ENCODE measurements at regions not wholly inside any gene's neighbourhood (a gene's known extent, or its start where the extent isn't known, plus 50 kb on each side); places are given as distances from the start of the nearest gene placed in this dataset.

GRCh38 chr11:19530505-19530904 is 182.1 kb upstream of the NAV2 start:
- Histone ChIP-seq H2AFZ (ENCODE audit: low read length) (no peak overlapping the region), H3K4me3 (ENCODE audit: low read length) (no peak overlapping the region), H3K27ac (ENCODE audit: low read length) (no peak overlapping the region), H3K4me2 (ENCODE audit: low read depth, low read length, poor library complexity, severe bottlenecking) (no peak overlapping the region), H3K9ac (ENCODE audit: low read length) (no peak overlapping the region), H3K79me2 (ENCODE audit: low read length) (no peaks in the 10 kb centered on the region), H3K9me2 (replicated peaks; ENCODE audit: insufficient read depth, low read length) (no peaks in the 10 kb centered on the region), H3K36me3 (ENCODE audit: insufficient read depth, low read length) (no peaks in the 10 kb centered on the region), H3K4me1 (ENCODE audit: low read length) (peaks cover 22% of the 10 kb centered on the region), H4K20me1 (ENCODE audit: insufficient read depth, low read depth, low read length) (no peaks in the 10 kb centered on the region), H3K9me3 (ENCODE audit: low read length) (no peaks in the 10 kb centered on the region), H3K27me3 (ENCODE audit: low read length) (peaks cover 3% of the 10 kb centered on the region; the same call in 1 of the 2 replicates)
- no peak for DNase-seq

GRCh38 chr11:19526119-19526518 is 186.5 kb upstream of the NAV2 start:
- H2AFZ ChIP-seq (ENCODE audit: low read length) = no peak overlapping the region
- no peaks in the 10 kb centered on the region for H3K79me2 ChIP-seq (ENCODE audit: low read length)
- H3K27ac ChIP-seq (ENCODE audit: low read length) = no peak overlapping the region
- no peaks in the 10 kb centered on the region for H4K20me1 ChIP-seq (ENCODE audit: insufficient read depth, low read depth, low read length)
- H3K27me3 ChIP-seq (ENCODE audit: low read length) = 0 out of 2 replicates have a peak, but pooled peaks cover 3% of the 10 kb centered on the region
- no peaks in the 10 kb centered on the region for H3K9me2 ChIP-seq (replicated peaks; ENCODE audit: insufficient read depth, low read length)
- H3K9me3 ChIP-seq (ENCODE audit: low read length) = no peaks in the 10 kb centered on the region
- DNase-seq = no peak
- H3K36me3 ChIP-seq (ENCODE audit: insufficient read depth, low read length) = no peaks in the 10 kb centered on the region
- no peak overlapping the region for H3K4me2 ChIP-seq (ENCODE audit: low read depth, low read length, poor library complexity, severe bottlenecking)
- H3K4me3 ChIP-seq (ENCODE audit: low read length) = no peak overlapping the region
- peaks cover 14% of the 10 kb centered on the region for H3K4me1 ChIP-seq (ENCODE audit: low read length)
- no peak overlapping the region for H3K9ac ChIP-seq (ENCODE audit: low read length)

GRCh38 chr11:19525714-19526113 is 186.9 kb upstream of the NAV2 start:
- H3K27me3 ChIP-seq (ENCODE audit: low read length) = 0 out of 2 replicates have a peak, but pooled peaks cover 3% of the 10 kb centered on the region
- no peaks in the 10 kb centered on the region for H3K9me2 ChIP-seq (replicated peaks; ENCODE audit: insufficient read depth, low read length)
- H3K4me1 ChIP-seq (ENCODE audit: low read length) = peaks cover 14% of the 10 kb centered on the region
- no peaks in the 10 kb centered on the region for H3K9me3 ChIP-seq (ENCODE audit: low read length)
- H3K4me3 ChIP-seq (ENCODE audit: low read length) = no peak overlapping the region
- no peaks in the 10 kb centered on the region for H3K79me2 ChIP-seq (ENCODE audit: low read length)
- no peak overlapping the region for H3K27ac ChIP-seq (ENCODE audit: low read length)
- H2AFZ ChIP-seq (ENCODE audit: low read length) = no peak overlapping the region
- no peak overlapping the region for H3K9ac ChIP-seq (ENCODE audit: low read length)
- DNase-seq = no peak
- H3K4me2 ChIP-seq (ENCODE audit: low read depth, low read length, poor library complexity, severe bottlenecking) = no peak overlapping the region
- H3K36me3 ChIP-seq (ENCODE audit: insufficient read depth, low read length) = no peaks in the 10 kb centered on the region
- H4K20me1 ChIP-seq (ENCODE audit: insufficient read depth, low read depth, low read length) = no peaks in the 10 kb centered on the region

- 0 out of 2 replicates have a peak, but pooled peaks cover 3% of the 10 kb centered on the region for H3K27me3 ChIP-seq (ENCODE audit: low read length)
- H3K27ac ChIP-seq (ENCODE audit: low read length) = no peak overlapping the region
- H3K79me2 ChIP-seq (ENCODE audit: low read length) = no peaks in the 10 kb centered on the region
- H3K4me2 ChIP-seq (ENCODE audit: low read depth, low read length, poor library complexity, severe bottlenecking) = no peak overlapping the region
- DNase-seq = no peak
- H3K9me2 ChIP-seq (replicated peaks; ENCODE audit: insufficient read depth, low read length) = no peaks in the 10 kb centered on the region
- H3K9ac ChIP-seq (ENCODE audit: low read length) = no peak overlapping the region
- H3K4me1 ChIP-seq (ENCODE audit: low read length) = peaks cover 11% of the 10 kb centered on the region
- H4K20me1 ChIP-seq (ENCODE audit: insufficient read depth, low read depth, low read length) = no peaks in the 10 kb centered on the region
- no peaks in the 10 kb centered on the region for H3K36me3 ChIP-seq (ENCODE audit: insufficient read depth, low read length)
- H3K9me3 ChIP-seq (ENCODE audit: low read length) = no peaks in the 10 kb centered on the region
- no peak overlapping the region for H3K4me3 ChIP-seq (ENCODE audit: low read length)
- no peak overlapping the region for H2AFZ ChIP-seq (ENCODE audit: low read length)
These were observed 187.4 kb upstream of the NAV2 start for GRCh38 chr11:19525276-19525675.

GRCh38 chr11:19524171-19524671 is 188.4 kb upstream of the NAV2 start:
- Histone ChIP-seq H4K20me1 (ENCODE audit: insufficient read depth, low read depth, low read length) (no peaks in the 10 kb centered on the region), H3K36me3 (ENCODE audit: insufficient read depth, low read length) (no peaks in the 10 kb centered on the region), H3K27me3 (ENCODE audit: low read length) (0 out of 2 replicates have a peak, but pooled peaks cover 3% of the 10 kb centered on the region)

GRCh38 chr11:19520681-19521080 is 192.0 kb upstream of the NAV2 start:
- no peak for DNase-seq
- no peaks in the 10 kb centered on the region for H3K79me2 ChIP-seq (ENCODE audit: low read length)

More at GRCh38 chr11:19524171-19524671, 188.4 kb upstream of the NAV2 start:
- H3K27ac ChIP-seq (ENCODE audit: low read length) = no peak overlapping the region
- no peak overlapping the region for H3K9ac ChIP-seq (ENCODE audit: low read length)
- peaks cover 9% of the 10 kb centered on the region for H3K4me1 ChIP-seq (ENCODE audit: low read length)
- H3K79me2 ChIP-seq (ENCODE audit: low read length) = no peaks in the 10 kb centered on the region
- H2AFZ ChIP-seq (ENCODE audit: low read length) = no peak overlapping the region
- no peaks in the 10 kb centered on the region for H3K9me3 ChIP-seq (ENCODE audit: low read length)
- H3K4me3 ChIP-seq (ENCODE audit: low read length) = no peak overlapping the region
- no peak overlapping the region for H3K4me2 ChIP-seq (ENCODE audit: low read depth, low read length, poor library complexity, severe bottlenecking)
- no peaks in the 10 kb centered on the region for H3K9me2 ChIP-seq (replicated peaks; ENCODE audit: insufficient read depth, low read length)
- DNase-seq = no peak

GRCh38 chr11:19519912-19520641 is 192.6 kb upstream of the NAV2 start:
- no peak overlapping the region for H3K27ac ChIP-seq (ENCODE audit: low read length)
- no peaks in the 10 kb centered on the region for H3K9me3 ChIP-seq (ENCODE audit: low read length)
- H3K36me3 ChIP-seq (ENCODE audit: insufficient read depth, low read length) = no peaks in the 10 kb centered on the region
- no peak overlapping the region for H3K9ac ChIP-seq (ENCODE audit: low read length)
- no peaks in the 10 kb centered on the region for H3K9me2 ChIP-seq (replicated peaks; ENCODE audit: insufficient read depth, low read length)
- no peaks in the 10 kb centered on the region for H3K79me2 ChIP-seq (ENCODE audit: low read length)
- no peak overlapping the region for H3K4me3 ChIP-seq (ENCODE audit: low read length)
- no peaks in the 10 kb centered on the region for H3K27me3 ChIP-seq (ENCODE audit: low read length)
- H3K4me1 ChIP-seq (ENCODE audit: low read length) = peaks cover 3% of the 10 kb centered on the region
- H2AFZ ChIP-seq (ENCODE audit: low read length) = no peak overlapping the region
- no peak overlapping the region for H3K4me2 ChIP-seq (ENCODE audit: low read depth, low read length, poor library complexity, severe bottlenecking)
- H4K20me1 ChIP-seq (ENCODE audit: insufficient read depth, low read depth, low read length) = no peaks in the 10 kb centered on the region
- DNase-seq = no peak

More at GRCh38 chr11:19520681-19521080, 192.0 kb upstream of the NAV2 start:
- Histone ChIP-seq H3K4me1 (ENCODE audit: low read length) (peaks cover 9% of the 10 kb centered on the region), H3K27ac (ENCODE audit: low read length) (no peak overlapping the region), H3K27me3 (ENCODE audit: low read length) (no peaks in the 10 kb centered on the region), H3K9me2 (replicated peaks; ENCODE audit: insufficient read depth, low read length) (no peaks in the 10 kb centered on the region), H3K4me2 (ENCODE audit: low read depth, low read length, poor library complexity, severe bottlenecking) (no peak overlapping the region), H2AFZ (ENCODE audit: low read length) (no peak overlapping the region), H3K9me3 (ENCODE audit: low read length) (no peaks in the 10 kb centered on the region), H3K4me3 (ENCODE audit: low read length) (no peak overlapping the region), H3K9ac (ENCODE audit: low read length) (no peak overlapping the region), H4K20me1 (ENCODE audit: insufficient read depth, low read depth, low read length) (no peaks in the 10 kb centered on the region), H3K36me3 (ENCODE audit: insufficient read depth, low read length) (no peaks in the 10 kb centered on the region)

GRCh38 chr11:19519353-19519752 is 193.3 kb upstream of the NAV2 start:
- Histone ChIP-seq H3K9me2 (replicated peaks; ENCODE audit: insufficient read depth, low read length) (no peaks in the 10 kb centered on the region), H3K4me1 (ENCODE audit: low read length) (no peaks in the 10 kb centered on the region), H4K20me1 (ENCODE audit: insufficient read depth, low read depth, low read length) (no peaks in the 10 kb centered on the region), H3K27ac (ENCODE audit: low read length) (no peak overlapping the region), H3K4me2 (ENCODE audit: low read depth, low read length, poor library complexity, severe bottlenecking) (no peak overlapping the region), H3K4me3 (ENCODE audit: low read length) (no peak overlapping the region), H3K9ac (ENCODE audit: low read length) (no peak overlapping the region), H3K36me3 (ENCODE audit: insufficient read depth, low read length) (no peaks in the 10 kb centered on the region), H3K27me3 (ENCODE audit: low read length) (no peaks in the 10 kb centered on the region), H3K9me3 (ENCODE audit: low read length) (no peaks in the 10 kb centered on the region), H2AFZ (ENCODE audit: low read length) (no peak overlapping the region), H3K79me2 (ENCODE audit: low read length) (no peaks in the 10 kb centered on the region)
- DNase-seq = no peak
